ENCODE measurements at regions not wholly inside any gene's neighbourhood (a gene's known extent, or its start where the extent isn't known, plus 50 kb on each side); places are given as distances from the start of the nearest gene placed in this dataset.
"Not testable (repeated sequence)": the region's sequence is repeated elsewhere in the genome, so short reads cannot be mapped to it uniquely, and the experiment has no call there.

- no peaks in the 10 kb centered on the region for H3K9me3 ChIP-seq (ENCODE audit: control insufficient read depth, insufficient read depth, low read length)
- H3K27ac ChIP-seq (ENCODE audit: low read depth, low read length) = no peak overlapping the region
- H3K27me3 ChIP-seq (ENCODE audit: control insufficient read depth, low read length) = peaks cover 21% of the 10 kb centered on the region
- H3K9me2 ChIP-seq (replicated peaks; ENCODE audit: control insufficient read depth, low read length) = no peaks in the 10 kb centered on the region
- no peaks in the 10 kb centered on the region for H3K79me2 ChIP-seq (ENCODE audit: control insufficient read depth, low read length)
- peaks cover 31% of the 10 kb centered on the region for H3K4me1 ChIP-seq (ENCODE audit: control insufficient read depth, low read length)
- H3K4me3 ChIP-seq (ENCODE audit: low read length) = no peak overlapping the region
- TF ChIP-seq EZH2phosphoT487 (IDR thresholded peaks at IDR 0.05; ENCODE audit: borderline replicate concordance, low read length) (no peak), CTCF (IDR thresholded peaks at IDR 0.05; ENCODE audit: low read depth, low read length, poor library complexity, severe bottlenecking) (no peak)
- H3F3A ChIP-seq (ENCODE audit: control insufficient read depth, insufficient read depth) = peaks cover 11% of the 10 kb centered on the region
- no peaks in the 10 kb centered on the region for H3K36me3 ChIP-seq (ENCODE audit: control insufficient read depth, low read length)
- no peaks in the 10 kb centered on the region for H4K20me1 ChIP-seq (ENCODE audit: control insufficient read depth, insufficient read depth, low read depth, low read length)
- no peak overlapping the region for H3K4me2 ChIP-seq (ENCODE audit: low read length)
Observed at GRCh38 chr4:78662658-78663057, 111.1 kb downstream of the ANXA3 start.

- Histone ChIP-seq H3K4me1 (ENCODE audit: control insufficient read depth, low read length) (peaks cover 33% of the 10 kb centered on the region), H3K27me3 (ENCODE audit: control insufficient read depth, low read length) (peaks cover 27% of the 10 kb centered on the region)
- H3K36me3 ChIP-seq (ENCODE audit: control insufficient read depth, low read length); H3K4me2 ChIP-seq (ENCODE audit: low read length); H3K79me2 ChIP-seq (ENCODE audit: control insufficient read depth, low read length); H3F3A ChIP-seq (ENCODE audit: control insufficient read depth, insufficient read depth); H3K4me3 ChIP-seq (ENCODE audit: low read length); H3K9me2 ChIP-seq (replicated peaks; ENCODE audit: control insufficient read depth, low read length); H4K20me1 ChIP-seq (ENCODE audit: control insufficient read depth, insufficient read depth, low read depth, low read length); H3K27ac ChIP-seq (ENCODE audit: low read depth, low read length); H3K9me3 ChIP-seq (ENCODE audit: control insufficient read depth, insufficient read depth, low read length): not testable (repeated sequence)
Observed at GRCh38 chr4:78664296-78664695, 111.9 kb upstream of the BMP2K start.

GRCh38 chr4:78665216-78665770 is 110.9 kb upstream of the BMP2K start:
- Histone ChIP-seq H3K27ac (ENCODE audit: low read depth, low read length) (no peak overlapping the region), H3K9me2 (replicated peaks; ENCODE audit: control insufficient read depth, low read length) (no peaks in the 10 kb centered on the region), H3K4me1 (ENCODE audit: control insufficient read depth, low read length) (peaks cover 33% of the 10 kb centered on the region), H3K9me3 (ENCODE audit: control insufficient read depth, insufficient read depth, low read length) (no peaks in the 10 kb centered on the region), H3K79me2 (ENCODE audit: control insufficient read depth, low read length) (no peaks in the 10 kb centered on the region), H3K4me2 (ENCODE audit: low read length) (no peak overlapping the region), H4K20me1 (ENCODE audit: control insufficient read depth, insufficient read depth, low read depth, low read length) (no peaks in the 10 kb centered on the region), H3K36me3 (ENCODE audit: control insufficient read depth, low read length) (no peaks in the 10 kb centered on the region), H3K27me3 (ENCODE audit: control insufficient read depth, low read length) (peaks cover 28% of the 10 kb centered on the region), H3K4me3 (ENCODE audit: low read length) (no peak overlapping the region), H3F3A (ENCODE audit: control insufficient read depth, insufficient read depth) (peaks cover 4% of the 10 kb centered on the region)
- TF ChIP-seq CTCF (IDR thresholded peaks at IDR 0.05; ENCODE audit: low read depth, low read length, poor library complexity, severe bottlenecking) (no peak), EZH2phosphoT487 (IDR thresholded peaks at IDR 0.05; ENCODE audit: borderline replicate concordance, low read length) (no peak)

- Histone ChIP-seq H4K20me1 (ENCODE audit: control insufficient read depth, insufficient read depth, low read depth, low read length) (no peaks in the 10 kb centered on the region), H3K27me3 (ENCODE audit: control insufficient read depth, low read length) (peaks cover 26% of the 10 kb centered on the region), H3K4me2 (ENCODE audit: low read length) (peak overlapping the region; percentile 62)
Observed at GRCh38 chr4:78666830-78667258, 109.3 kb upstream of the BMP2K start.

More at GRCh38 chr4:78666830-78667258, 109.3 kb upstream of the BMP2K start:
- peak overlapping the region; percentile 27; the same call in 1 of the 2 replicates for H3K4me3 ChIP-seq (ENCODE audit: low read length)
- TF ChIP-seq EZH2phosphoT487 (IDR thresholded peaks at IDR 0.05; ENCODE audit: borderline replicate concordance, low read length) (no peak), CTCF (IDR thresholded peaks at IDR 0.05; ENCODE audit: low read depth, low read length, poor library complexity, severe bottlenecking) (no peak)
- no peak overlapping the region for H3K27ac ChIP-seq (ENCODE audit: low read depth, low read length)
- H3K36me3 ChIP-seq (ENCODE audit: control insufficient read depth, low read length) = no peaks in the 10 kb centered on the region
- no peaks in the 10 kb centered on the region for H3K9me2 ChIP-seq (replicated peaks; ENCODE audit: control insufficient read depth, low read length)
- peaks cover 36% of the 10 kb centered on the region for H3K4me1 ChIP-seq (ENCODE audit: control insufficient read depth, low read length)
- peaks cover 4% of the 10 kb centered on the region for H3F3A ChIP-seq (ENCODE audit: control insufficient read depth, insufficient read depth)
- no peaks in the 10 kb centered on the region for H3K9me3 ChIP-seq (ENCODE audit: control insufficient read depth, insufficient read depth, low read length)
- H3K79me2 ChIP-seq (ENCODE audit: control insufficient read depth, low read length) = no peaks in the 10 kb centered on the region

Measured in DOHH2 (cell line).